HG03108 (cell line): ENCODE measurements at regions not wholly inside any gene's neighbourhood (a gene's known extent, or its start where the extent isn't known, plus 50 kb on each side); places are given as distances from the start of the nearest gene placed in this dataset.
"Not testable (repeated sequence)": the region's sequence is repeated elsewhere in the genome, so short reads cannot be mapped to it uniquely, and the experiment has no call there.

Experiments
- ATAC-seq: cut with Tn5 transposase; IDR thresholded peaks from one replicate; pipeline ENCODE4 v1.9.1; 2021; ENCODE audit warnings: moderate library complexity; ENCODE audit not compliant: unreplicated experiment

DNA sequence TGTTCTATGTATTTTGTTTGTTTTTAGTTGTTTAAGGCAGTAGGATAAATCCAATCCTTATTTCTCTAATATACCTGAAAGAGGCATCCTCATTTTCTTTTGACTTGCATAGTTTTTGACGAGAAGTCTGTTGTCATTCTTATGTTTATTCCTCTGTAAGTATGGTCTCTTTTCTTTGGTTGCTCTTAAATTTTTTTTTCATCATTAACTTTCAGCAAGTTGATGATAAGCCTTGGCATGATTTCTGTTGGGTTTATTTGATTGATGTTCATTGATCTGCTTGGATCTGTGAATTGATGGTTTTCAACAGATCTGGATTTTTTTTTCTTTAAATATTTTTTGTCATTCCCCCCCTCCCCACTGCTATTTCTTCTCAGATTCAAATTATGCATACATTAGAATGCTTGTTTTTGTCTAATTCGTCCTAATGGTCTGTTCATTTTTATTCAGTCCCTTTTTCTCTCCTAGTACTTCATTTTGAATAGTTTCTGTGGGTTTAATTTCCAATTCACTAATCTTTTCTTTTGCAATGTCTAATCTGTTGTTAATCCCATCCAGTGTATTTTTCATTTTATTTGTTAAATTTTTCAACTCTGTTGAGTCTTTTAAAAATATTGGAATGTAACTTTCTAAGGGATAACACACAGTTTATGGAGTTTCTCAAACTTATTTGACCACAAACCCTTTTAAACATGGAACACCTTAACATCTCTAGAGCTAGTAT is 495.9 kb downstream of the CSNK1G3 start:
- ATAC-seq, result no peak

DNA sequence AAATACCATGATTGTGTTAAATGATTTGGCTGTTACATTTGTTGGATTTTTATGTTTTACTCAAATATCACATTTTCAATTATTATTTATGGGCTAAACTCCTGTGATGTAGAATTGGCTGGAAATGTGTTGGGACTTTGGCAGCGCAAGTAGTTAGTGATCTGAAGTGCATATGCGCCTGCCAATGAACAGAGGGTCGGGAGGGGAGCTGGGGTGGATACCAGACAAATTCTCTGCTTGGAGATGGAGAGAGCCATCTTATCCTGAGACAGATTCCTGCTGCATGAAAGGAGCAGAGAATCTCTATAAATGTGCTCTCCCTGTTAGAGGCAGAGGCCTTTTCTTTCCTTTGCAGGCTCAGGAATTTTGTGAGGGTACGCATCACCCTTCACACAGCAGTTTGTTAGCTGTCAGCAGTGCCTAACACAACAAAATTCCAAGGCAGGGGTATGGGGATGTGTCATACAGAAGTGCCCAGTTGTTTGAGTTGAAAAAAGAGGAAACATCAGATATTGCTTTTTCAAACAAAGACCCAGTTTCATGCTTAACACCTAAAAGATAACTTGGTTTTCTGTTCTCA is 489.1 kb downstream of the CSNK1G3 start:
- ATAC-seq, result no peak

DNA sequence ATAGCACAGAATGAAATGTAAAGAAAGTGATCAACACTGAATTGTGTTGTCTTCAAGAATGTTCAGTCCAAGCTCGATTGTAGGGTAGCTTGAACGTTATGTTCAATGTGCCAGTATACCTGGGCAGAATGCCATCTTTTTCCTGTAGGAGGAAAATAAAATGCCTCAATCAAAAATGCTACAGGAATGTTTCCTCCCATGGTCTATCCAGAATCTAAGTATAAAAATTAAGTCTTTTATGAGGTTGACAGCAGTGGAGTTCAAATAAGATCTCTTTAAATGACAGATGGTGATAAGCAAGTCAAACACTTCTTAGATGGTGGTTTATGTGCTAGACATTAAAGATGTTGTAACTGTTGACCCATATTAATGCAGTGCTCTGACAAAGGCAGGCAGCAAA is 488.6 kb downstream of the CSNK1G3 start:
- no peak for ATAC-seq

DNA sequence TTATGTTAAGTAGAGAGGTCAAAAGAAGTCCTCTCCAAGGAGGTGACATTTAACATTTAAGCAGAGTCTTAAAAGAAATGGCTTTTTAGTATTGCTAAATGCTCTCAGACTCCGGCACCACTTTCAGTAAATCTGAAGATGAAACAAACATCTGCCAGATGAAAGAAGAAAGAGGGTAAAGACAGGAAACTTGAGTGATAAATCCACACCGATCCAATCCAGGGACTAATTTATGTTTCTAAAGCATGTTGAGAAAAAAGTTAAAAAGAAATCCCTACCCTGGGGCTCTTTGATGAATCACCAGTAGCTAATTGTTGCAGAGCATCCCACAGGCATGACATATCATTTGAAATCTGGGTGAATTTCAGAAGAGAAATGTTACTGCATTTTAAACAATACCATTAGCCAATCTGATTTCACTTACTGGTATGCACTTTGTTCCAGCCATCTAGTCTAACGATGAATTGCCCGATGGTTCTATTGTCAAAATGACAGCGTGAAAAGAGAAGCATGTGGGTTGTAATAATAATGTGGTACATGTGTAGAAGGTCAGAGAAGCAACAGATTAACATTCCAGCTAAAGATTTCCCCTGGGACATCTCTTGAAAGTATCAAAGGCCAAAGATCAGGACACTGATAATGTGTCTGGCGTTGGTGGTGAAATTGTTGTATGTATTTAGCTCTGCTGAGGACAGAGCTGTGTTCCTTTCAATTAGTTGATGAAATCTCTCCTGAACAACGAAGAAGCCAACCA is 485.7 kb downstream of the CSNK1G3 start:
- no peak for ATAC-seq

DNA sequence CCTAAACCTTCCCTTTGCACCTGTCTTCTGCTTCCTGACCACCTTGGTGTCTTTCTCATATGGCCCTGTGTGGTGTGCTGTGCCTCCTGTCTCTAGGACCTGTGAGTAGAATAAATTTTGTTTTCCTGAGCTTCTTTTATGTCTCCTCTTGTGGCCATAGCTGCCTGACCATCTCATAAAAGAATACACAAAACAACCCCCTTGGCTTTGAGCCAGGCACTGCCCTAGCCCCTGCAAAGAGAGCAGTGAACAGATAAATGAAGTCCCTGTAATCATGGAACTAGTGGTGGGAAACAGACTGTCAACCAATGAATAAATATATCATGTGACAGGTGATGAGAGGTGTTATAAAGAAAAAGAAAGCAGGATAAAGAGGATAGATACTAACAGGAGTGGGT is 485.1 kb downstream of the CSNK1G3 start:
- ATAC-seq, result no peak

DNA sequence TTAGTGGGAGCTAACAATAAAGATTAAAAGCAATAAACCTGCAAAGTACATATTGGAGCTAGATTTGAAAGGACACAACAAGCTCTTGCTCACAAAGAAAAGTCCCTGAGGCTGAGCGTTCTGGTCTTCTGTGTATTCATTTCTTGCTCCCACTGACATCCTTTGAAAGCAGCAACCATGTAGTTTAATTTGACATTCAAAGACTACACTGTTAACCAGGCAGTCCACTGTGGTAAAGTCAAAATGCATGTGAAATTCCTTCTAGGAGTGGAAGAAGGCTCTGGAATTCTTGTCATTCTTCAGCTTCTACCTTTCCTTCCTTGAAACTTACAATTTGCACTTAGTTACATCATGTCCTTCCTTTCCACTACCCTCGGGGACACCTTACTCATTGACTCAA is 480.7 kb downstream of the CSNK1G3 start:
- ATAC-seq, result no peak

DNA sequence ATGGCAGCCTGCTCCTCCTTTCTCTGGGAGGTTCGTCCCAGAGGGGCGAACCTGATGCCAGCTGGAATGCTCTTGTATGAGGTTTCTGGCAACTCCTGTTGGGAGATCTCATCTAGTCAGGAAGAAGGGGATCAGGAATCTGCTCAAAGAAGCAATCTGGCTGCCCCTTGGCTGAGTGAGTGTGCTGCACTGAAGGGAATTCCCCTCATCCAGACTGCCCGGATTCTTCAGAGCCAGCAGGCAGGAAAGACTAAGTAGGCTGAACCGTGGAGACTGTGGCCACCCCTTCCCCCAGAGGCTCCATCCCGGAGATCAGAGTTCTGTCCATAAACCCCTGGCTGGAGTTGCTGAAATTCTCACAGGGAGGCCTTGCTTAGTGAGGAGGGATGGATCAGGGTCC is 476.0 kb downstream of the CSNK1G3 start:
- ATAC-seq, result no peak

DNA sequence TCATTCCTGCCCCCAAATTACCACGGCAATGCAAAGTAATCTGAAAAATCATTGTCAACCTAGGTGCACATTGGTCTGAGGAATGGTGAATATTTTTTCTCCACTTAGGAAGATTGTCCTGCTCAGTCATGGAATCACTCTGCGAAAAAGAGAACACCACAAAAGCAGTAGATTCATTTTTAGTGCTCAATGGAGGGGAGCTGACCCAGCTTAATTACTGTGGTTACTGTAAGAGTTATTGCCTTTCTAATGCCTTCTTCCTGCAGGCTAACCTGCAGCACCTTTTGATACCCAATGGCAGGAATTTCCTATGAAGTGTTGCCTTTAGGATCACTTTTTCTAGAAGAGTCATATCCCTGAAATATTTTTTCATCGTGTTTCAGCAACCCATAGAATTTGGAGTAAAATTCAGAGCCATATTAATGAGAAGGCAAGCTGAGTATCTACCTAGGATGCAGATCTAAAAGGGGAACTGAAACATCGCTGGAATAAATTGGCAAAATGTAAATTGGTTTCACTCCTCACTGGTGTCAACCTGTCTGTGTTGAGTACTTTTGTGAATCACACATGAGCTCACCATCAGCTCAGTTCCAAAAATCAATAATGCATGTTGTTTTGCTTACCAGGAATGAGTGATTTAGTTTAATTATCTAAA is 464.5 kb downstream of the CSNK1G3 start:
- no peak for ATAC-seq

DNA sequence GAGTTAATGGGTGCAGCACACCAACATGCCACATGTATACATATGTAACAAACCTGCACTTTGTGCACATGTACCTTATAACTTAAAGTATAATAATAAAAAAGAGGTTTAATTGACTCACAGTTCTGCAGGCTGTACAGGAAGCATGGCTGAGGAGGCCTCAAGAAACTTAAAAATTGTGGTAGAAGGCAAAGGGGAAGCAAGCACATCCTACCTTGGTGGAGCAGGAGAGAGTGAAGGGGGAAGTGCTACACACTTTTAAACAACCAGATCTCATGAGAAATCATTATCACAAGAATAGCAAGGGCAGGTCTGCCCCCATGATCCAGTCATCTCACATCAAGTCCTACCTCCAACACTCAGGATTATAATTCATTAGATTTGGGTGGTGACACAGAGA is 463.5 kb downstream of the CSNK1G3 start:
- ATAC-seq, result not testable (repeated sequence)

DNA sequence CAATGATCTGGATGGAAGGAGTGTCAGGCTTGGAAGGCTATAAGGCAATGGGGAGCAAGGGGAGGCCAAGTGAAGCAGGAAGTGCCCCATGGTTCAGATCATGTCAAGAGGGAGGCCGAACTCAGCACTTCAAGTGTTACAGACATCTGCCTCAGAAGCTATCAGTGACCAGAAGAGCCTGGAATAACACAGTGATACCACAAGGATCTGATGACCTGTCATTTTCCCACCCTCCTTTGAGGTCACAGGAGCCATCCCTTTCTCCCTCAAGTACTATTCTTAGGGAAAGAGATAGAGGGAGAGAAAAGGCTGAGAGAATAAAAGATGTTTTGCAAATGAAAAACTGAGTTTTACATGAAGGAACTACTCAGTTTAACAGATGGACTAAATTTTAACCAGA is 454.8 kb downstream of the CSNK1G3 start:
- no peak for ATAC-seq

DNA sequence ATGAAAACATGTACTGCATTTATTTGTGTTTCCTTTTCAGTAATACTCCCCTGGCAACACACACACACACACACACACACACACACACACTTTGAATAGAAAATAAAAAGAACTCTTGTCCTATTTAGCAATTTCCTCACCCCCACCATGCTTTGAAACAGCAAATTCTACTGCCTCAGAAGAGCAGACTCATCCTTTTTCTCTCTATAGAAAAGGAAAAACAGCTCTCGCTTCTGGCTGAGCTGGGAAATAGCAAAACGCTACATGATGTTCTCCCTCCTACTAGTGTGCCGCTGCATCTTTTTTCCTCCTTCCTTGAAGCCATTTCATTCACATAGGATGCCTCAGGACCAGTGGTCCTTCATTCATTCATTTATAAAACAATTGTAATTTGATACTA is 453.6 kb downstream of the CSNK1G3 start:
- ATAC-seq, result no peak

DNA sequence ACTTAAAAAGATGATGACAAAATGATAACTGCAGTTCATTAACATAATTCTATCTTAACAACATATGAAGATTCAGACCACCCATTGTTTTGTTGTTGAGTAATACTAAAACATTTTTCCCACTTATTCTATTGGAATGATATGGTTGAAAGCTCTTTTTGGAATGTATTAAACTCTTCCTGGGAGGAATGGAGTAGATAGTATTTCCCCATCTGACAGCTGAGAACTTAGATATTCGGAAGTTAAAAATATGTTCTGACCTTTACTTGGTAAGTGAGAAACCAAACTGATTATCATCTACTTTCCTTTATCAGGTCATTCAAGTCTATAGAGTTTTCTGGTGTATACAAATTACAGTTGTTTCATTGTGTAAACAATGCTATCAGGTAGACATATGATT is 452.9 kb downstream of the CSNK1G3 start:
- no peak for ATAC-seq

DNA sequence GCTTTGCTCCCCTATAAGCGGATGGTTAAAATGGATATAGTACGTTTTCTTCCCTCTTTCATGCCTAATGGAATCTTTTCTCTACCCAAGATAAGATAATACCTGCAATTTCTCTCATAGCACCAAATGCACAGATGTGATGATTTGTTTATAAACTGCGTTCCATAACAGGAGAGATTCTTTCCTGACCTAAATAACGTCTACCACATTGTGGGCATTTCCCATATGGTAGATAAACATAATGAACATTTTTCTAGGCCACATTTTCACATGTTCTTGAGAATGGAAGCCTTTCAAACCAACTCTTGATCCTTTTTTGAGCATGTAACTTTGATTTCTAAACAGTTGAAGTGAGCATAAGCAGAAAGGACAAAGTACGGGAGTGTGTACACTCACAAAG is 448.5 kb downstream of the CSNK1G3 start:
- ATAC-seq, result no peak

DNA sequence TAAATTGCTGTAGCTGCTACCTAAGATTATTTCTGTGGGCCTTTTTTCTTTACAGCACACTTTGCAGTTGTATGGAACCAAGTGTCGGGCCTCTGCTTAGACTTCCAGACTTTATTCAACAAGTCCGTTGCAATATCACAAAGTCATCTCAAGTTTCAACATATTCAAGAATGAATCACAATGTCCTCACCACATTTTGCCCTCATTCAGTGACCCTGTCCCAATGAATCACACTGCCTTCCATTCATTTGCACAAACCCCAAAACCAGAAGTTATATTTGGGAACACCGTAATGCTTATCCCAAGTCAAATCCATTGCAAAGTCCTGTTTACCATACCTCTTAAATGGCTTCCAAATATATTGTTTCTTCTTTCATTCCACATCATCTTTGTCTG is 439.6 kb downstream of the CSNK1G3 start:
- ATAC-seq, result no peak

DNA sequence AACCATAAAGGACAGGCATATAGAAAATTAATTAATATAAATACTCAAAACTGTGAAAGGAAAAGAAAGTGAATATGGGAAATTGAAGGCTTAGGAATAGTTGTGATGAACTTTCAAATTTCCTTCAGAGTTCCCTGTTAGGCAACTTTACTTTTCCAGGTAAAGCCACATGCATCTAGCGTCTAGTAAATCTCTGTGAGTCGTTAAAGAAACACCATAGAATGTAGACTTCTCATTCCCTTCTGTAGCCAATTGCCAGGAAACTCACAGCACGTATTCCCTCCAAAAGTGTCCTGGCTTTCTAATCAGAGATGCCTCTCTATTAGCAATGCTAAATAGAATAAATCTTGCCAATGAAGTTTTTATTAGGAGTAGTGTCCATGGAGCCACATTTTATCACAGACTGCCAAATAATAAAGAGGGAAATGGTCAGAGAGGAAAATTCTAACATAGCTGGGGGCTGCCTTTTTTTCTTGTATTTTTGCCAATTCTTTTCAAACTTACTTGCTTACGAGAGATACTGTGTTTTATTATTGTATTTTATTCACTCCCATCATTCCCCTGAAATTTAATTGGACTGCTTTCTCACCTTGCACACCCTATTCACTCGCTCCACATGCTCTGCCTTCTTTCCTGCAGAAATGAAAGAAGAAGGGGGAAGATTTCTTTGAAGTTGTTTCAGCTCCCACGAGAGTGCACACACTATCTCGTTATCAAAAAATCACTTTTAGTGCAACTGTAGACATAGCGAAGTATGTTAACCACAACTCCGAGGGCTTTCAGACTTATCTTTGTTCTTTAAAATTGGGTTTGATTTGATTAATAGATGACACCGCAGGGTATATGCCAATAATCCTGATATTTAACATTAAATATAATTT is 439.0 kb downstream of the CSNK1G3 start:
- ATAC-seq, result no peak

DNA sequence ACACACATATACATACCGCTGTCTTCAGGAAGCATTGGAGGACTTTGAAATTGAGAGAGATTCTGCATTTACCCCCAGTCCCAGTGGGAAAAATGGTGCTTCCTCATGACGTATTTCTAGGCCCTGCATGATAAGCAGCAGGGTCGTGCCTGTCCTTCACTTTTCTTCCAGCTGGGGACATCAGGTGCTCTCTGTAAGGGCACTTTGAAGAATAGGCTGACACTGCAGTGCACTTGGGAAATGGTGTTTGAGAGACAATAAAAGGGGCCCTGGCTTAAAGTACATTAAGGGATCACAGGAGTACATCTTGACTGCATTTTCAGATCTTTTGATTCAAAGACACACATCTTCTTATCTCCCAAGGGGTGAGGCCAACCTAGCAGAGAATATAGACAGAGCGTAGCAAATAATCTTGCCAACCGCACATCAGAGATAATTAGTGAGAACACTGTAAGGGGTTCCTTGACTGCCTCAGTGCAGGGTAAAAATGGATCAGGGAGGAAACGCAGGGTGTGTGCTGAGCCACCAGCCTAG is 437.9 kb downstream of the CSNK1G3 start:
- ATAC-seq, result no peak

DNA sequence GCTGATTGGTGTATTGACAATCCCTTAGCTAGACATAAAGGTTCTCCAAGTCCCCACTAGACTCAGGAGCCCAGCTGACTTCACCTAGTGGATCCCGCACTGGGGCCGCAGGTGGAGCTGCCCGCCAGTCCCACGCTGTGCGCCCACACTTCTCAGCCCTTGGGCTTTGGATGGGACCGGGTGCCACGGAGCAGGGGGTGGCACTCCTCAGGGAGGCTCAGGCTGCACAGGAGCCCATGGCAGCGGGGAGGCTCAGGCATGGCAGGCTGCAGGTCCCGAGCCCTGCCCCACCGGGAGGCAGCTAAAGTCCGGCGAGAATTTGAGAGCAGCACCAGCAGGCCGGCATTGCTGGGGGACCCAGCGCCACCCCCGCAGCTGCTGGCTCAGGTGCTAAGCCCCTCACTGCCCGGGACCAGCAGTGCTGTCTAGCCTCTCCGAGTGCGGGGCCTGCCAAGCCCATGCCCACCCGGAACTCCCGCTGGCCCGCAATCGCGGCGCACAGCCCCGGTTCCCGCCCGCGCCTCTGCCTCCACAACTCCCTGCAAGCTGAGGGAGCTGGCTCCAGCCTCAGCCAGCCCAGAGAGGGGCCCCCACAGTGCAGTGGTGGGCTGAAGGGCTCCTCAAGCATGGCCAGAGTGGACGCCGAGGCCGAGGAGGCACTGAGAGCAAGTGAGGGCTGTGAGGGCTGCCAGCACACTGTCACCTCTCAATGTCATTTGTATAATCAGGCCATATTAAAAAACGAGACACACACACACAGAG is 437.2 kb downstream of the CSNK1G3 start:
- ATAC-seq, result no peak

DNA sequence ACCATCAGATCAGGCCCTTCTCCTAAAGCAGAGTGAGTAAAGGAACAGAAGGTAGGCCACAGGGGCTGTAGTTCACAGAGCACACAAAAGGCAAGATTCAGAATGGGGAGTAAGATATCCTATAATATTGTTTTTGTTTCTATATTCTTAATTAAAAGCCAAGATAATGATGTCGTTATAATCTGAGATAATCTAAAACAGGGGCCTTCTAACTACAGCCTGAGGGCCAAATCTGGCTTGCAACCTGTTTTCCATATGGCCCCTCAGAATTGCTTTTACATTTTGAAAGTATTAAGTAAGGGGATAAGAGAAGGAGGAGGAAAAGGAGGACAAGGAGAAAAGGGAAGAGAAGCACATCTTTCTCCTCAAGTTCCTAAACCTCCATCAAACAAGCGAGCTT is 435.8 kb downstream of the CSNK1G3 start:
- no peak for ATAC-seq

DNA sequence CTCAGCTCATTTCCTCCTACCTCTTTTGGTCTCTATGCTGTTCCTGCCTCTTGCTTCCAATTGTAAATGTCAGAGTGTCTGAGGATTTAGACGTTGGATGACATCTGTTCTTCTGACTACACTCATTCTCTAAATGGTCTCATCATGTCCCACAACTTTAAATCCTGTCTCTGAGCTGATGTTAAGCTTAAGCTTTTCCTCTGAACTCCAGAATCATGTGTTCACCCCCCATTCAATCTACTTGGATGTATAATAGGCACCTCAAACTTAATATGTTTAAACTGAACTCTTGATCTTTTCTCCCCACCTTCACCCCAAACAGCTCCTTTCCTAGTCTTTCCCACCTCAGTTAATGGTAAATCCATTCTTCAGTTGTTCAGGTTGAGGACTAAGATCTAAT is 433.6 kb downstream of the CSNK1G3 start:
- ATAC-seq, result no peak

DNA sequence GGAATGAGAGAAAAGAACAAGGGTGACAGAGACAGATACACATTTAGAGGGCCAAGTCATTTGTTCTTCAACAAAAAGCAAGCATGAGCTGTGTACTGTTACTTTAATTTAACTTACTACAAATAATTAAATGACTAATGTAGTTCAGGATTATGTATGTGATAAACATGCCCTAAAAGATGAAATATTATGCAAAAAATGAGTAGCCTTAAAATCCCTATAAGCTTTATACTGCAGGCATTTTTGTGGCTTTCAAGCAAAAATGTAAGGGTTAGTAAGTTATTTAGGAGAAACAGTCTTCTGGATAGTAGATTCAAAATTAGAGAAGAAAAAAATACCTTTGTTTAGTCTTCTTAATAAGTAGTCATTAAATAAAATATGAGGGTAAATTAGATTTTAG is 431.2 kb downstream of the CSNK1G3 start:
- no peak for ATAC-seq
